ENCODE measurements at regions not wholly inside any gene's neighbourhood (a gene's known extent, or its start where the extent isn't known, plus 50 kb on each side); places are given as distances from the start of the nearest gene placed in this dataset.

DNA sequence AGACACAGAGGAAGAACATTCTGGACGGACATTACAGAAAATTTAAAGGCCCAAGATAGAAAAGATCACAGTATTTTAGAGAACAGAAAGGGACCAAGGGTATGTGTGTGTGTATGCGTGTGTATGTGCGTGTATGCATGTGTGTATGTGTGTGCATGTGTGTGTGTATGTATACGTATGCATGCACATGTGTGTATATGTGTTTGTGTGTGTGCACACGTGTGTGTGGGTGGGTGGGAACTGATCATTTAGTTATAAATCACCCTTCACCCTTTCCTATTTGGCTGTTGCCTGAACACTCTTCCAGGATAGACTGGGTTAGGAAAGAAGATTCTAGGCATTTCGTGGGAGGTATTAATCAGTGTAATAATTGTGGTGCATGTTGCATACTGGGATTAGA is 634.4 kb downstream of the DHX35 start:
- DNase-seq: no peak

DNA sequence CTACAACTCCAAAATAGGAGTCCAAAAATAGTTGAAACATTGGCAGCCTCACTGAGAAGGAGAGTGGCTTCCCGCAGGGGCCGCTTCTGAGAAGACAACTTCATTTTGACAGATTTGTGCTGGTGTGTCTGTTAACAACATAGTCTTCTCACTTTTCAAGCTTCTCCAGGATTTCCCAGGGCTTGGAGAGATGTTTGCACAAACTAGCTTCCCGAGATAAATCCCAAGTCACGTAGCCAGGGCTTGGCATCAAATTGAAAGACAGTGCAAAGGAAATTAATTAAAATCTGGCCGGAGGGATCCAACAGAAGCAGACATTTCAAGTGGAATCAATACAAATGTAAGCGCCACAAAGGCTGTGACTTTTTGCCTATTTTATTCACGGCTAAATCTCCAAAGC is 630.2 kb downstream of the DHX35 start:
- no peak for DNase-seq

DNA sequence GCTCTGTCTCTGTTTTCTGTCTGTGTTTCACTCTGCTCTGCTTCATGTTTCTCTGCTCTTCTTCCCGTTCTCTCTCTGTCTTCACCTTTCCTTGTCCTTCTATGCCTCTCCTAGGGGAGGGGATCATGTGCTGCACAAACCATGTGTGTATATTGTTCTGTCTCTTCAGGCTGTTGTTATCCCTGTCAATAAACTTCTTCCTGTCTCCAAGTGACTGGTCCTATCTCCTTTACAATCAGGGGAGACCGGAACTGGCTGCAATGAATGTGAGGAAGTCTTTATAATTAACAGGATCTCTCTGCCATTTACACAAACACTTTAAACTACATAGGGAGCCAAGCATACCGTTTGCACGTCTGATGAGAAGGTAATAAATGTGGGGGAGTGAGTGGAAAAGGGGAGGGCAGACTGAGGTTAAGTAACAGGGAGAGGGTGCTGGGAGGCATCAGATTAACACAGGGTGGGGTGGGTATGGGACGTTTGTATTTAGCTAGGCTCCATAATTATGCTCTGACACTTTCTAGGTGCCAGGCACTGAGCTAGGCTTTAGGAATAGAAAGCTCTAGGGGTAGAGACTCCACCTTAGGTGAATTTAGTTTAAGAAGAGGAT is 626.1 kb downstream of the DHX35 start:
- peak; percentile 57 for DNase-seq

DNA sequence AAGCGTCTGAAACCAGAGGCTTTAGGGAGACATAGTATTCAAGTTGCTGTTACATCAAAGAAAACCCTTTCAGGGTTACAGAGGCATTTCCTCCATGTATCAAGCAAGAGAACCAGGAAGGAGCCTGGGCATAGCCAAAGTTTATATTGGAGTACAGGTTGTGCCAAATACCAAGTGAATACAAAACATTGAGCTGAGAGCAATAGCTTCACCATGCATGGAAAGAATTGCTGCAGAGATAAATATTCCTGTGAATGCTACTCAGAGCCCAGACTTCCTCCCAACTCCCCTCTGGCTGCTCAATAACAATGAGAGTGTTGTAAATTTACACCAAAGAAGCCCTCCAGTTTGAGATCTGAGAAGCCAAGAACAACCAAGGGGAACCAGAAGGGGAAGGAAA is 618.9 kb downstream of the DHX35 start:
- no peak for DNase-seq

DNA sequence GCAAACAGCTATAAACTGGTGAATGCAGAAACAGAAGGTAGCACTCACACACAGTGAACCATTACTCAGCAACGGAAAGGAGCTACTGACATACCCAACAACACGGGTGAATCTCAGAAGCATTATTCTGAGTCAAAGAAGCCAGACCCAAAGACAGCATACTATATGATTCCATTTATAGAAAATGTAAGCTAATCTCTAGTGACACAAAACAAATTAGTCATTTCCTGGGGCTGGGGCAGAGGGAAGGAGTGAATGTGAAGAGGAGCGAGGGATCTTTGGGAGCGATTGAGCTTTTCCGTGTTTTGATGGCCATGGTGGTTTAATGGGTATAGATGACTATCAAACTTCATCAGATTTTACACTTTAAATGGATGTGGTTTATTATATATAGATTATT is 614.6 kb downstream of the DHX35 start:
- DNase-seq: no peak

DNA sequence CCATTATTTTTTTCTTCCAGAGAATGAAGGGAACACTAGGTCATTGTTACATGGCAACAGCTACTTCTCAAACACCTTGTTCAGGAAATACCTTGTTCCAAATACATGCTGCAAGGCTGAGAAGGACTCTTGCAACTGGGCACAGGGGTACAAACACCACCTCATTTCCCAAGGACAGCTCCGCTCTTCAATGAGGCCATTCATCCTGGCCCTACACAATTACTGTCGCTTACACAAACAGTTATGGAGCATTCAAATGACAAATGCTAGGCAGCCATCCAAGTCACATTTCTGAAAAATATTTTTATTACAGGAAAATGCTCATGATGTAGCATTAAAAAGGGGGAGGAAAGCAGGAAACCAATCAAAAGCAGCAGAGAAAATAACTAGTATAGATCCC is 611.9 kb downstream of the DHX35 start:
- no peak for DNase-seq

DNA sequence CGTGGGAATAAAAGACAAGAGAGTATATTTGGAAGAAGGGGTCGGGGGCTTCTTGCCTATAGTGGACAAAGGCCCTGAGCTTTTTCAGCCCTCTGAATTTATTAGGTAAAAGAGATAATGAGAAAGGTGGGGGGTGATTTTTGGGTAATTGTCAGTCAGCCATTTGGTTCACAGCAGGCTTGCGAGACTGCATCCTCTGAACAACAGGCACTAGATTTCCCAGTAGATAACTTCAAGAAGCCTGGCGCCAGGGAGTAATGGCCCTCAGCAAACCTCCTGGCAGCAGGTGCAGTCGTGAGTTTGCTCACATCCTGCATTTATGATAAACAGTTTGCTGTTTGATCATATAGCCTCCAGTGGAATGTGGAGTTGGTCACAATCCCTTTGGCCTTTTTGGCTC is 609.0 kb downstream of the DHX35 start:
- DNase-seq: no peak

DNA sequence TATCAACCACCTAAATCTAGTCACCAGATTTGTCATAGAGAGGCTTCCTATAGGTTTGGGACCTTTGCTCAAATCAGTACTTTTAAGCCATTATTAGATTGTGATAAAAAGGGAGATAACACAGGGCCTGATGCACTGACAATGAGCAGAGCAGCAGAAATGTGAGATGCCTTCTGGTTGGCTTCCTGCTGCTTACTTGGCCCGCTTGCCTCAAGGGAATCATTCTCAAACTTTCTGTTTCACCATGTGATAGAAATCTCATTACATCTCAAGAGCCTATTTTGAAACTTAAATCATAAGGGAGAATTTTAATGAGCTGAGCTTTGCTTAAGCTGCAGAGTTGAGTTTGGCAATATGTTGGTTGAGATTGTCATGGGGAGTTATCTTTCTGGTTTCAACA is 606.0 kb downstream of the DHX35 start:
- DNase-seq: no peak

DNA sequence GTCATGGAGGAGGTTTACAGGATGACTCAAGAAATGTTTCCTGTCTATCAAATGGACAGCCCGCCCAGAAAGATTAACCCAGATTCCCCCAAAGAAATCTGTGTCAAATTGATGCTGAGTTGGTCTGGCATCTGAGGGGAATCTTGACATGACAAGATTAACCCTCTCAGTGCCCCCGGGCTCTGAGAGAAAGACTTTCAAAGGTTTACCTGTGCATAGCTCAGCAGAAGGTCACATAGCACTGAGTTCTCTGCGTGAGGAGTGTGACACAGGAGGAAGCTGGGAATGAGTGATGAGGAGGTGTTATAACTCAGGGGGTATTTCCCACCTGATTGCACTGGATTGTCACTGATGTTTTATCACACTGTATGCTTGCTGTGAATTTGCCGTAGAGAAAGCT is 601.2 kb downstream of the DHX35 start:
- DNase-seq: no peak

DNA sequence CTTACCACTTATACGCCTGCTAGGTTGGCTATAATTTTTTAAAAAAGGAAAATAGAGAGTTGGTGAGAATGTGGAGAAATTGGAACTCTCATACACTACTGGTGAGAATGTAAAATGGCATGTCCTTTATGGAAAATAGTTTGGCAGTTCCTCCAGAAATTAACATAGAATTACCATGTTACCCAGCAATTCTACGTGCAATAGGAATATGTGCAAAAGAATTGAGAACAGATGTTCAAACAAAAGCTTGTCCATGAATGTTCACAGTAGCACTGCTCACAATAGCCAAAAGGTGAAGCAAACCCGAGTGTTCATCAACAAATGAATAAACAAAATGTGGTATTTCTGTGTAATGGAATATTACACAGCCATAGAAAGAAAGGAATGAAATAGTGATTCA is 592.2 kb downstream of the DHX35 start:
- DNase-seq: no peak

DNA sequence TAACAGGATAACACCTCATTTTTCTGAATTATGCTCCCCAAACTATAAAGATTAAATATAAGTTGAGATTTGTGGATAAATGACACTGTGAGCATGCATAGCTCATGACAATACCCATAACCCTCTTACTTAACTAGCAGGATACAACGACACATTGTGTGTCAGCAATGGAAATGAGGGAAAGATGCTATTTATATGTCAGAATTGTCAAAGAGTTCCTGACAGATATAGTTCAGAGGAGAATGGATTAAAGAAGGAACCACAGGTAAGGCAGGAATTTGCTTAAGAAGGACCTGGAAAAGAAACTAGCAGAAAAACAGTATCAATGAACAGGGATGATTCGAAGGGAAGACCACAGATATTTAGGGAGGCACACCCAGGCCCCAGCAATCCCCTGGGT is 591.0 kb downstream of the DHX35 start:
- no peak for DNase-seq

DNA sequence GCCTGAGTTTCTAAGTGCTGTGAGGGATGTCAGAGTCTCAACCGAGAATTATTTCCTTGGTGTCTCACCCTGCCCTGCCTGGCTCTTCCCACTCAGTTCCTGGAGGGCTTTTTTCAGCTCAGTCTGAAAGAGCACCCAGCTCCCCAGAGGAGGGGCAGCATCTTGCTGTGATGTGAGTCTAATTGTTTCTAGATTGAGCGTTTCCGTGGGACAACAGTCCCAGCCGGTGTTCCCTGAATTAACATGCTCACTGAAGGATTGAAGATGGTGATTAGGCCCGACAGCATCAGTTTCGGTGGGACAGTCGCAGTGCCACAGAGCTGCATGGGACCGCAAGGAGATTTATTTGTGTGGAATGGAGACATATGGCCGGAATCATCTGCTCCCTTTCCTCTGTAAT is 587.6 kb downstream of the DHX35 start:
- no peak for DNase-seq

DNA sequence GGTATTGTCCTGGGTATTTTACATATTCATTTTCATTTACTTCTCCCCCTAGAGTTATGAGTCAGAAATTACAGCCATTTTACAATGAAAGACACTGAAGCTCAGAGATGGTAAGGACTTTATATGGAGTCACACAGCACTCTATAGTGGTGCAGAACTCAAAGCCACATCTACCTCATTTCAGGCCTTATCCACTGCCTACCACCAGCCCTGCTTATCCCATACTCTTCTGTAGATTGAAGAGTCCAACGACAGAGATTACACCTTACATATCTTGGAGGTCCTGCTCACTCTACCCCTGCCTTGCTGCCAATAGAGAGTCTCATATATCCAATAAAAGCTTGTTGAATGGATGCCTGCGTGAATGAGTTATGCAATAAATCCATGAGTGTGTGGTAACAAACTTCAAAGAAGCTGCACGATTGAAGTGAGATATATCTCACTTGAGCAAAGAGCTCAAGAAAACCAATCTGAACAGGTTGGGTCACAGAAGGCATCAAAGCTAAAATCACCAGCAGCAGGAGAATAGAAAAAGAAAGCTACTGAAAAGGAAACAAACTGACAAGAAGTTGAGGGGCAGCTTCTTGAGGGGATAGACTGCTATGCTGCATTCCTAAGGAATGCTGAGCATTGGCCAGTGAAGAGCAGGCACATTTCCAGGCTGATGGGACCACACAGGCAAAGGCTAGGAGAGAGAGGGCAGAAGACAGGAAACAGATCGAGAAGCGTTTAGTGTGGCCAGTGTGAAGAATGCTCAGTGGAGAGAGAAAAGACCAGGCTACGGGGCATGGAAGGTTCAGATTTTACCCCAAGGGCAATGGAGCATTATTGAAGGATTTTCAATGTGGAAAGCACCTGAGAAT is 585.6 kb downstream of the DHX35 start:
- DNase-seq: no peak

DNA sequence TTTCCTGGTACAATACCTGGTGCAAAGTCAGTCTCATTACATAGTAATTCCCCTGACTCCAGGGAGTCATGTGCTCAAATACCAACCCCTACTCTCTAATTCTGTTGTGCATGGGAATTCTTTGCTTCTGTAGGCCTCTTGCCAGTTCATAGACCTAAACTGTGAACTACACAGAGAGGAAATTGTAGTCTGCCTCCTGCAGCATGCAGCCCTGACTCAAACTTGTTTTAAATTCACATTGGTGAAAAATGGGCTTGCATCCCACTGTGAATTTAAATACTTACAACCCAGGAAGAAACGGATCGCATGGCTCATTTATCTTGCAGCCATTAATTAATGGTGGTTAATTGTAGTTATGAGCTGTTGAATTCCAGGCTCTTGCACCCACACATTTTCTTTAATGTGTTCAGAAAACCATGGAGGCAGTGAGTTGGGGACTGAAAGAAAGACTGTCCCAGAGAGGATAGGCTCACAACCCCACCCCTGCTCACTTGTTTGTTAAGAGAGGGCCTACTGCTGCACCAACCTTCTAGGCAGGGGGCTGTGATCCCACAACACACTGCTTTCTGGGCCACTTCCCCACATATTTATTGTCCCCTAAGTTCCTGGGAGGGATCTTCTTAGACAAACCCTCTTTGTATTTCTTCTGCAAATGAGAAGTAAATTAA is 579.1 kb downstream of the DHX35 start:
- DNase-seq: no peak

DNA sequence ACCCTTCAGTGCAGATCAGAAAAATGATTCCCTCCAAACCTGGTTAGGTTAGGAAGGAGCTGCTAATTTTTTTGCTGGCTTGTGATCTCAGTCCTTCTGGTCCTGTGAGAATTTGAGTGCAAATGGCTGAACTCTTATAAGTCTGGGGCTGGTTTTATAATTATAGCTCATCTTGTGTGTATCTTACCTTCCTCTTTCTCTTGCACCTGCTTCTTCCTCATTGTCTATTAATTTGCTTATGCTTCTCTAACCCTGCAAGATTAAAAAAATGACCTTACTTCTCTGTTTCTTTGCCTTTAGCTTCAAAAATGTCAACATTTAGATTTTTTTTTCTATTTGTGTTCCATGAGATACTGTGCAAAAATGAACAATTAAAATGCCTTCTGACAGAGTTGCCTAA is 576.2 kb downstream of the DHX35 start:
- DNase-seq: no peak

DNA sequence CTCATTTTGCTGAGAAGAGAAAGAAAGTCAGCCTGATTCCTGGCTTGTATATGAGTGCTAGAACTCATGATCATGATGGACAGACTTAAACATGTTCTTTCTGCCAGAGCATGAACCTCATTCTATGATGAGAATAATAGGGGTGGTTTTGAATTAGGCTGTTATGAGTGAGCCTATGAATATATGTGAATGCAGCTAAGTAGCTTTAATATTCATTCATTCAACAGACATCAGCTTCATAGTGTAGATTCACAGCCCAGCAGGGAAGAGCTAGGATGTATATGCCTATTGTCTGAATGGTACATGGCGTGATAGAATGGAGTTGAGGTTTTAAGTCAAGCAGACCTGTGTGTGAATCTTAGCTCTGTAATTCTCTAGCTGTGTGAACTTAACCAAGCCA is 573.2 kb downstream of the DHX35 start:
- no peak for DNase-seq

DNA sequence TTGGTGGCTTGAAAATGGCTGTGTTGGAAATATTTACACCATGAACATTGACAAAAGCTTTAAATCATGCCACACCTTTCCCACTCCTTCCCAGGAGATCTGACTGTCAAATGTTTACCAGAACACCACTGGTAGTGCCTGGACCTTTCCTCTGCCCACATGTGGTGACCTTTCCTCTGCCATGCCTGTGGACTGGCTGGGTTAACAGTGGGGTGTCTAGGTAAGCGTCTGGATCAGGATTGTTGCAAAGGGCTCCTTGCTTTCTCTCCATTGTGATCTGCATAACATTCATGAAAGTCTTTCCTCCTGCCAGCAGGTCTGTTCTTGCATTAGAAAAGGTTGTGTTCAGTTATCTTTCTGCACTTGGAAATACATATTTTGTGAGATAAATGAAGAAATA is 572.7 kb downstream of the DHX35 start:
- DNase-seq: no peak

DNA sequence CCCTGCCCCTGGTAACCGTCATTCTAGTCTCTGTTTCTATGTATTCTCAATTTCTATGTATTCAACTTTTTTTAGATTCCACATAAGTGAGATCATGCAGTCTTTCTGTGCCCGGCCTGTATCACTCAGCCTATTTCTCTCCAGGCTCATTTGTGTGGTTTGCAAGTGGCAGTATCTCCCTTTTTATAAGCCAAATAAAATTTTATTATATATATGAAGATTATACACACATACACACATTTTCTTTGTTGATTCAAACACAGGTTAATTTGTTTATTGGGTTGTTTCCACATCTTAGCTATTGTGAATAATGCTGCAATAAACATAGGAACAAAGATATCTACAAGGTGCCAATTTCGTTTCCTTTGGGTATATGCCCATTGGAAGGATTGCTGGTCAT is 571.7 kb downstream of the DHX35 start:
- DNase-seq: no peak

DNA sequence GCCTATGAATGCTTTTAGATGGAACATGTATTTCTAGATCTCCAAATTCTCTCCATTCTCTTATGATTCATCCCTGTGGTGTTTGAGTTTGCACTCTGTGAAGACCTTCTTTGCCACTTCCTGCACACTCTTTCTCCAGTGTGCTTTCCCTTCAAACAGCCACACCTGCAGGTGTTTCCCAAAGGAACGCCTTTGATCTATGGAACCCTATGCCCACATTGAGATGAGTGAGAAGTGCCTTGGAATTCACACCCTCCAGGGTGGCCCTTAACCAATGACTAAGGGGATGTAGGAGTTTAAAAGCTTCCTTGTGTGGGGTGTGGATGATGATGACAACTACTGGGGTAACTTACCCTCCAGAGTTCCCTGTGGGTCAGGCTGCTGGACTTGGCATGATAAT is 570.1 kb downstream of the DHX35 start:
- DNase-seq: no peak

DNA sequence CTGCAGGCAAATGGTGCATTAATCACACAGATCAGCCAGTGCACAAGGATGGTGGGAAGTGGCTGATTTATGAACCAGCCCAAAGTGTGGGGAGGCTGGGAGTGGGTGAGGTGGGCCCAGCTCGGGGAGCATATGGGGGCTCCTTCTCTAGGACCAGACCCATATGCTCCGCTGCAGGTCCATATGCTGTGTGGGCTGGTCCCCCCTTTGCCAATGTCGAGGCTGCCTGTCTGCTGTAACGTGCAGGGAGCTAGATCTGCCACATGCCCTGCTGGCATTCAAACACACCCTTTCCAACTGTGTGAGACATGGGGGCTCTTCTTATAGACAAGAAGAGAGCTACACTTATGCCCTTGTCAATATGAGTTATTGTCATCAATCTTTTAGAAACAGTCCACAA is 566.3 kb downstream of the DHX35 start:
- DNase-seq: no peak

DNA sequence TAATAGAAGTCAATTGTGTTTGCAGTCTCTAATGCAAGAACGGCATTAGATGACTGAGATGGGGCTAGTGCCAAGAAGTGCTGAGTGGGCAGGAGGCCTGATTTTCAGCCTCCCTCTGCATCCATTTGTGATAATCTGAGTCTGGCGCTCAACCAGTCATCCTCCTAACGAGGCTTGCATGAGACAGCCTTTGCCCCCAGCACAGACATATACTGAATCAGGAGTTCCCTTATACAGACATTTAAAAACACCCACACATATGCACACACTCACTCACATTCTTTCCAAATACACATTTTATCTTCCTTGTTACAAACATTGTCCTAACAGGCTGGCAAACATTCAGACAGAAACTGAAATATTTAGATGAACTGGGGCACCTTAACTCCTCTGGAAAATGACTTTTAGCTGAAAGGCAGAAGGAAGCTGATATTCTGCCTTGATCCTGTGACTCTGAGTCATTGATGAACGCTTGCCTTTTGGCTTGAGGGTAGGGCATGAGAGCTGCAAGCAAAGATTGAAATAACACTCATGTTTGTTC is 562.3 kb downstream of the DHX35 start:
- no peak for DNase-seq

DNA sequence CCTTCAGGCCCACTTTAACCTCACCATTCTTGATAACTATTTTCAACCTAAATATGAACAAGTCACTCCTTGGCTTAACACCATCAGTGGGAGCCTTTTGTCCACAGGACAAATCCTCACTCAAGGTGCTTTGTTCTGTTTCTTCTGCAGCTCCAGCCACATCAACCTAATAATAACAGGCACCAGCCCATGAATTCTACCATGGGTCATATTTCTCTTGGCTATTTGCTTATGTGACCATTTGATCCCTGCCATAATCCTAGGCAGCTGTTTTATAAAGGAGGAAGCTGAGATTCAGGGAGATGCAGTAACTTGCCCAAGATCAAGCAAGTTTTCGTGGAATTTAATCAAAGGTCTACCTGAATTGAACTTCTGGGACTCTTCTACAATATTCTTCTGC is 561.3 kb downstream of the DHX35 start:
- no peak for DNase-seq

DNA sequence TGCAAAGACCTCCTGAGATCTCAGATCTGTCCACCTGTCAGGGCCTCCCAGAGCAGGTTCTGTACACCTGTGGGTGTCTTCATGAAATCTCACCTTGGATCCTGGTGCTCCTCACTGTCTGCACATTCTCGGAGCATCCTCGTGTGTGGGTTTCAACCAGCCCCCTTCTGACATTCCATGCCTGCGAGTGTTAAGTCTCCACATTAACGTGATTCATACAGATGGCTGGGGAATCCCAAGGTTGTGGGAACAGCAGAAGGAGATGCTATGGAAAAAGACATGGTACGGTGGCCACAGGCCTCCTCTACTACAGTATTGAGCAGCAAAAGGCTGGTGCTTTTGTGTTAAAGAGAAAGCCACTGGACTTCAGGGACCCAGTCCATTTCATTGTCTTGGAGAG is 556.5 kb downstream of the DHX35 start:
- no peak for DNase-seq

DNA sequence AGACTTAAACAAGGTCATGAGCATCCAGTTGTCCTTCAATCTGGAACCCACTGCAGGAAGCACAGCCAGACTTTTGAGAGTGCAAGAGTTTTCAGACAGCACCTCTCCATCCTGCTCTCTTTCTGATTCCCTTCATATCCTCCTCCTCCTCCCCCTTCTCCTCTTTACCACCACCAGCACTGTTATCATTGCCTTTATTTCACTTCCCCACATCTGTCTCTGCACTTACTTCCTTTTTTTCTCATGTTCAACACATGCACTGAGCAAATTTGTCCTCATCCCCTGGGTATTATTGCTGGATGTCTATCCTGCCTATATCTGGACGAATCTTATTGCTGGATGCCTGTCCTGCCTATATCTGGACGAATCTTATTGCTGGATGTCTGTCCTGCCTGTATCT is 554.8 kb downstream of the DHX35 start:
- no peak for DNase-seq
